ENCODE measurements at regions not wholly inside any gene's neighbourhood (a gene's known extent, or its start where the extent isn't known, plus 50 kb on each side); places are given as distances from the start of the nearest gene placed in this dataset.
"Not testable (repeated sequence)": the region's sequence is repeated elsewhere in the genome, so short reads cannot be mapped to it uniquely, and the experiment has no call there.

DNA sequence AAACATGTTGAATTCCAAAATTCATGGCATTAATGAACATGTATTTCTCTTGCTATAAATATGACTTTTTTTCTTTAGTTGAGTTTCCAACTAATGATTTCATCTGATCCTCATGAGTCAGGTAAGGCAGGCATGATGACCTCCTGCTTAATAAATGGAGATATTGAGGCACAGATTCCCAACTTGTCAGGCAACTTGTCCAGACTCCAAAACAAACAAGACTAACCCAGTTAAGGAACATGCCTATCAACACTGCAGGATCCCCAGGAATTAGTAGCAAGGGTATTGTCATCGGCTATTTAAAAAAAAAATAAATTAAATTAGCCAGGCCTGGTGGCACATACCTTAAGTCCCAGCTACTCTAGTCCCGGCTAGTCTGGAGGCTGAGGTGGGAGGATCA, 121.3 kb upstream of the SALL4 start:
- DNase-seq (ENCODE audit: low read depth): no peak

DNA sequence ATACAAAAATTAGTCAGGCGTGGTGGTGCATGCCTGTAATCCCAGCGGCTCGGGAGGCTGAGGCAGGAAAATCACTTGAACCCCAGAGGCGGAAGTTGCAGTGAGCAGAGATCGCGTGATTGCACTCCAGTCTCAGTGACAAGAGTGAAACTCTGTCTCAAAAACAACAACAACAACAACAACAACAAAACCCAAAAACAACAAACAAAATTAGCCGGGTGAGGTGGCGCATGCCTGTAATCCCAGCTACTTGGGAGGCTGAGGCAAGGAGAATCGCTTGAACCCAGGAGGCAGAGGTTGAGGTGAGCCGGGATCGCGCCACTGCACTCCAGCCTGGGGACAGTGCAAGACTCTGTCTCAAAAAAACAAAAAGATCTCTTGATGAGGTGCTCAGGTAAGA, 120.5 kb upstream of the SALL4 start:
- not testable (repeated sequence) for DNase-seq (ENCODE audit: low read depth)

DNA sequence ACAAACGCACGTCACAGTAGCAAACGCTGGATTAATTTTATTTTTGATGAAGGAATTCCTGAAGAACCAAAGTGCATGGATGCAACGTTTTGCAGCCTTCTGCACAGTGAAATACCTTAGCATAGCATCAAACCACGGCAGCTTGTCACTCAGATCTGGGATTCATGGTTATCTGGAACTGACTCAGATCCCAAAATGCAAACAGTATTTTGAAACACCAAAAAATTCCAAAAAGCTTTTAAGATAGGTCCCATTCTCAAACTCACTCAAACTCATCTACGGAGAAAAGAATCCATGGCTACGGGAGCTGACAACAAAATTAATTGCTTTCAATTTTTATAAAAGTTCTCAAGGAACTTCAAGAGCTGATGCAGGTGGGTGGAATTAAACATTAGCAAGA, 116.2 kb upstream of the SALL4 start:
- DNase-seq (ENCODE audit: low read depth): no peak

DNA sequence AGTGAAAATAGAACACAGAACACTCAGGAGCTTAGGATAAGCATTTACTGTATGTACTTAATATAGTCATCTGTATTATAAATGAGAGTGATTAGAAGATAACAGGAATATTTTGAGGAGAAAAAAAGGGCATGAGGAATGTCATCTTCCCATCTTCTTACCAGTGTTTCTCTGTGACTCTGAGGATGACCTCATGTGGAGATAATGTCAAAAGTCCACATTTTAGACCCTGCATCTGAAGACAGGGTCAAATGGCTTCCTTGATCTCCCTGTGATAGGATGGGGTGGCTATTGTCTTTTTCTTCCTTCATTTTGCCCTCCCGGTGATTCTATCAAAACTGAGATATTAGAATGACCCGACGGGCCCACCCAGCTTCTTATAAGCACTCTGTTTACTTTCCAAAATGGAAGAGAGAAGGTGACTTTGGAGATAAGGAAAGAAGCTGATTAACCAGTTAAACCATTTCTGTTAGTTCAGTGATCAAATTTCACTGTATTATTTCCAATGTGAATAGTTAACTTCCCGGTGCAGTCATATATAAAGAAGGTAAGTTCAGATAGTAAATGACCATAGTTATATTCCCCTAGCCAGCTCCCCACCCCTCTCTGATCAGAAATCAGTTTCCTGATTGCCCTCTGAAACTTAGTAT, 115.7 kb upstream of the SALL4 start:
- DNase-seq (ENCODE audit: low read depth): no peak

DNA sequence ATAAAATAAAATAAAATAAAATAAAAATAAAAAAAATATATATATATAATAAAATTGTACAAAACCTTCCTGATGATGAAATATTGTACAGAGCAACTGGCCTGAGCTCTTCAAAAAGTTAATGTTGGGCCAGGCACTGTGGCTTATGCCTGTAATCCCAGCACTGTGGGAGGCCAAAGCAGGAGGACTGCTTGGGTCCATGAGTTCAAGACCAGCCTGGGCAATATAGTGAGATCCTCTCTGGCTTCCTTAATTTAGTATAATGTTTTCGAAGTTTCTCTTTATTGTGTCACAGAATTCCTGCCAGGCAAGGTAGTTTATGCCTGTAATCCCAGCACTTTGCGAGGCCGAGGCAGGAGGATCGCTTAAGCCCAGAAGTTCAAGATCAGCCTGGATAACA, 113.9 kb upstream of the SALL4 start:
- no peak for DNase-seq (ENCODE audit: low read depth)

GRCh38 chr20:51914758-51915157, 112.4 kb upstream of the SALL4 start:
- no peak for DNase-seq (ENCODE audit: low read depth)

DNA sequence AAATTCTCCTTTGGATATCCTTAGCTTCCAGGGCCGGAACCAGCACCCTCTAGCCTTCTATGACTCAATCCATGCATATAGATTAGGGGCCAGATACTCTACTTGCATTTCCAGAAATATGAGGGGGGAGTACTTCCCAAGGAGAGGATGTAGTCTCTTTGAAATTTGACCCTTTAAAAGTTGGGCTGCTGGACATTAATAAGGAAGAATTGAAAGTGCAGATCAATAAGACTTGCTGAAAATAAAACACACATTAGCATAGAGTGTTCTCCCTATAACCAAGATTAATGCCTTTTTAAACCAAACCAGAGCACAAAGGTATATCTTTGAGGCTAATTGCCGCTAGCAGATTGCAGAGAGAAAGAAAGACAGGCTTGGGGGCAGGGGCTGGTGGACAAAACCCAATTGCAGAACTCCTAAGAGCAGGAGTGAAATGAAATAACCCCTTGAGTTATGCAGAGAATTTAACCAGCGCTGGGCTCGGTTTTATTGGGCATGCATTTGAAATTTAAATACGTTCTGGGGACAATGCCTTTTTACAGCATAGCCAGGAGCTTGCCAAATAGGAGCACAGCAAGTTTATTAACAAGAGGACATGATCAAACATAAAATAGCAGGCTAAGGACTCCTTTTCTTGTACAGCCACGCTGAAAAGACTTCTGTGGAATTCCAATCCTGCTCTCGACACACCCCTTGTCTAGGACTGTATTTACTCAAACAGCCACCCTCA, 108.2 kb upstream of the SALL4 start:
- DNase-seq (ENCODE audit: low read depth): no peak

GRCh38 chr20:51906679-51907078, 104.4 kb upstream of the SALL4 start:
- DNase-seq (ENCODE audit: low read depth): no peak

DNA sequence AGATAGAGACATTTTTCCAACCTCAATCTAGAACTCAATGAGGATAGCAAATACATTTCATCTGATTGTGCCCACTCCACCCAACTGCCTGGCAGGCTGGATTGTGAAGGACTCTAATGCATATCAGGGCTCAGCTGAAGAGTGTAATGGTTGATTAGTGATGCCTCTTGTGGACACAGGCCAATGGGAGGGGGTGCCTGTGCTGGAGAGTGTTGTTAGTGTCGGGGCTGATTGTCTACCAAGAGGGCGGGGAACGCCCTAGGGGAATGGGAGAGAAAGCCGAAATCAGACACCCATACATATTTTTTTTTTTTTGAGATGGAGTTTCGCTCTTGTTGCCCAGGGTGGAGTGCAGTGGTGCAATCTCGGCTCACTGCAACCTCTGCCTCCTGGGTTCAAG, 103.7 kb upstream of the SALL4 start:
- no peak for DNase-seq (ENCODE audit: low read depth)

DNA sequence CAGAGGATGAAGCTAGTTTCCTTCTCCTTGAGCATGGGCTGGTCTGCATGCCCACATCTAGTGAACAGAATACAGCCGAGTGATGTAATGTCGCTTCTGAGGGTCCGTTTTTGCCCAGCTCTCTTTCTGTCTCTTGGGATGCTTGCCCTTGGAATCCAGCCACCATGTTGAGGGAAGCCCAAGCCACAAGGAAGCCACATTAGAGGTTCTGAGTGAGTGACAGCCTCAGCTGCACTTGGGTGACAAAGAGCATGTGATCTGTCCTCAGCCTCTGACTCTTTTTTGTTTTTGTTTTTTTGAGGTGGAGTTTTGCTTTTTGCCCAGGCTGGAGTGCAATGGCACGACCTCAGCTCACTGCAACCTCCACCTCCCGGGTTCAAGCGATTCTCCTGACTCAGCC, 100.6 kb upstream of the SALL4 start:
- DNase-seq (ENCODE audit: low read depth): no peak

DNA sequence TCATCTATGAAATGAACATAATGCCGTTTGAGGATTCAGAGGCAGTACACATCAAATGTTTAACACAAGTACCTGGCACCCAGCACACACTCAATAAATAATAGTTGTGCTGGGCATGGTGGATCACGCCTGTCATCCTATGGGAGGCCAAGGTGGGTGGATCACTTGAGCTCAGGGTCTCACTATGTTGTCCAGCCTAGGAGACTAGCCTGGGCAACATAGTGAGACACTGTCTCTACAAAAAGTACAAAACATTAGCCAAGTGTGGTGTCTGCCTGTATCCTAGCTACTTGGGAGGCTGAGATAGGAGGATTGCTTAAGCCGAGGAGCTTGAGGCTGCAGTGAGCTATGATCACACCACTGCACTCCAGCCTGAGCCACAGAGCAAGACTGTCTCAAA, 98.1 kb upstream of the SALL4 start:
- no peak for DNase-seq (ENCODE audit: low read depth)

GRCh38 chr20:51899674-51900073, 97.4 kb upstream of the SALL4 start:
- no peak for DNase-seq (ENCODE audit: low read depth)

GRCh38 chr20:51898788-51899187, 96.5 kb upstream of the SALL4 start:
- DNase-seq (ENCODE audit: low read depth): no peak

DNA sequence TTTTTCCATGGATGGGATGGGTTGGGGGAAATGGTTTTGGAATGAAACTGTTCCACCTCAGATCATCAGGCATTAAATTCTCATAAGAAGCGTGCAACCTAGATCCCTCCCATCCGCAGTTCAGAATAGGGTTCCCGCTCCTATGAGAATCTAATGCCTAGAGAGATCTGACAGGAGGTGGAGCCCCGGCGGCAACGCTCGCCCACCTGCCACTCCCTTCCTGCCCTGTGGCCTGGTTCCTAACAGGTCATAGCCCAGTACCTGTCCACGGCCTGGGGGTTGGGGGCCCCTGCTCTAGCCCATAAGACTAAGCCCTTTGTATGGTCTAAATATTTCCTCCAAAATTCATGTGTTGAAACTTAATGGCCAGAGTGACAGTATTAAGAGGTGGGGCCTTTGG, 92.3 kb upstream of the SALL4 start:
- no peak for DNase-seq (ENCODE audit: low read depth)

DNA sequence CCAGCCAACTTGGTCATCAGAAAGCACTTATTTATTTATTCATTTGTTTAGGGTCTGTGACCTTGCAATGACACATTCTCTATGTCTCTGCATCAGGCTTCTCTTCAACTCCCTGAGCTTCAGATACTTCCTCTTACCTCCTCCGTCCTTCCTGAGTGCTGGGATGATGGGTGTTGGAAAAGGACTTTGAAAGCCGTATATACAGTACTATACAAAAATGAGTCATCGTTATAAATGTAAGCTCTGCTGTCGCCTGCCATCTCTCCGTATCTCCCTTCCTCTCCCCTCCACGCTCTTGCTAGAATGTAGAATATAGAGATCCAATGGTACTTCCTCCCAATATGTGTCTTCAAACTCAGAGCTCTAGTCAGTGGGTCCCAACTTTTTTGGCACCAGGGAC, 91.9 kb upstream of the SALL4 start:
- no peak for DNase-seq (ENCODE audit: low read depth)

DNA sequence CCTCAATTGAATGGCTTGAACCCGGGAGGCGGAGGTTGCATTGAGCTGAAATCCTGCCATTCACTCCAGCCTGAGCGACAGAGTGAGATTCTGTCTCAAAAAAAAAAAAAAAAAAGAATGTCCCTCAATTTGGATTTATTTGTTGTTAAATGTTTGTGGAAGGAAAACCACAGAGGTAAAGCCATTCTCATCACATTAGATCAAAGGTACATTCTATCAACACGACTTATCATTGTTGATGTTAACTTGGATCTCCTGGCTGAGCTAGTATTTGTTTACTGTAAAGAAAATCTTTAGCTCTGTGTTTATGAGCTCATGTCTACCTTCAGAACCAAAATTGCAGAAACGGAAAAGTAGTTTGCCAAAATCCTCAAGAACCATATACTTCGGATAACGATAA, 91.4 kb upstream of the SALL4 start:
- no peak for DNase-seq (ENCODE audit: low read depth)

- DNase-seq (ENCODE audit: low read depth): no peak
These were observed 87.7 kb upstream of the SALL4 start for GRCh38 chr20:51890003-51890402.

- DNase-seq (ENCODE audit: low read depth): no peak
These were observed 87.1 kb upstream of the SALL4 start for GRCh38 chr20:51889466-51889865.

DNA sequence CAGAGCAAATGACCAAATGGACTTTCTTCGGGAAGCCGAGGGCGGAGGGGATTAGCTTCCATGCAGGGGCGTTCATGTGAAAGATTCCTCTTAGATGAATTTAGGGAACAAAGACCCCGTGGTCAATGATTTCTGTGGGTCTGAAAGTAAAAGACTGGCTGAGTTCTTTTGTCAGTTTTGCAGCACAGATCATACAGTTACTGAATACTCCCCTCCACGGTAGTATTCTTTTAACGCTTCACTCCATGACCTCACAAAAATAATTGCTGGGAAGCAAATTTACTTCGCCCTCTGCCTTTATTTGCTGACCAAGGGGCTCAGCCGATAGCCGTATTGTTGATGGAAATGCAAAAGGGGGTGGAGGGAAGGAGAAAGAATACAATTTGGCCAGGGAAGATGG, 86.0 kb upstream of the SALL4 start:
- DNase-seq (ENCODE audit: low read depth): no peak

GRCh38 chr20:51886891-51887608, 84.7 kb upstream of the SALL4 start:
- DNase-seq (ENCODE audit: low read depth): no peak

DNA sequence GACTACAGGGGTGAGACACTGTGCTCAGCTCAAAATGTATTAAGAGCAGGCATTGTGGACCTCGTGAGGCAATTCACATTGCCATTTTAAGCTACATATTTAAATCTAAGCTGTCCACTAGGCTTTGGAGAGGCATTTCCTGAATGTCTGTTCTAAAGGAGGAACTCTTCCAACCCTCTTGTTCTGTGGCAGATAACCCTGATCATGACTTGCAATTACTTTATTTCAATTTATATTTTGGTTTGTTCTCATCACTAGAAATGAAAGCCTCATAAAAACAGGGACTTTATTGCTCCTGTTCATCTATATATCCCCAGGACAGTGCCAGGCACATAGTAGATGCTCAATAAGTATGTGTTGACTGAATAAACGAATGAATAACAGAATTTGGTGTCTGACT, 84.0 kb upstream of the SALL4 start:
- no peak for DNase-seq (ENCODE audit: low read depth)

GRCh38 chr20:51884561-51884960, 82.2 kb upstream of the SALL4 start:
- peak; percentile 7 for DNase-seq (ENCODE audit: low read depth)

- DNase-seq (ENCODE audit: low read depth): no peak
These were observed 77.9 kb upstream of the SALL4 start for GRCh38 chr20:51880188-51880587.
